ENCODE measurements at regions not wholly inside any gene's neighbourhood (a gene's known extent, or its start where the extent isn't known, plus 50 kb on each side); places are given as distances from the start of the nearest gene placed in this dataset.

GRCh38 chrX:85499400-85499799, 119.9 kb upstream of the POF1B start:
- no peaks in the 10 kb centered on the region for H3K9me2 ChIP-seq (ENCODE audit: insufficient read depth)
- ATAC-seq (no peak), DNase-seq (ENCODE audit: low read depth, low spot score) (no peak)
- H3K27me3 ChIP-seq (ENCODE audit: insufficient read depth, low read length): no peaks in the 10 kb centered on the region
- intact Hi-C loops (cut with micrococcal nuclease): no loop called here
- no peak overlapping the region for H3K4me3 ChIP-seq (replicated peaks in 1 of 2; ENCODE audit: low read depth in 1 of 2, low read length in 2 of 2)
- H2AFZ ChIP-seq (ENCODE audit: low read depth, low read length, poor library complexity, severe bottlenecking): no peak overlapping the region
- ChIA-PET POLR2A (no interaction called here), RAD21 (ENCODE audit: low non-redundant PET in 1 of 2, low total read pairs in 2 of 2, uncharacterized antibody in 2 of 2, unreplicated experiment in 2 of 2) (no interaction called here), CTCF (no interaction called here)
- no peaks in the 10 kb centered on the region for H3K4me1 ChIP-seq (ENCODE audit: control insufficient read depth in 1 of 2, insufficient read depth in 2 of 2, low read length in 2 of 2)
- TF ChIP-seq CEBPB (IDR thresholded peaks at IDR 0.05; ENCODE audit: low read depth) (no peak), EGR1 (IDR thresholded peaks at IDR 0.05; ENCODE audit: low read depth) (no peak), ATF3 (IDR thresholded peaks at IDR 0.05) (no peak), POLR2AphosphoS5 (IDR thresholded peaks at IDR 0.05; ENCODE audit: low read depth, low read length) (no peak), SIN3A (IDR thresholded peaks at IDR 0.05; ENCODE audit: low read depth) (no peak), ZNF274 (IDR thresholded peaks at IDR 0.05; ENCODE audit: low read depth, low read length) (no peak), REST (IDR thresholded peaks at IDR 0.05; ENCODE audit: low read depth) (no peak), JUND (IDR thresholded peaks at IDR 0.05) (no peak), TCF7L2 (IDR thresholded peaks at IDR 0.05; ENCODE audit: borderline replicate concordance, extremely low read depth, insufficient read depth, insufficient read length) (no peak), CBX3 (IDR thresholded peaks at IDR 0.05; ENCODE audit: low read depth) (no peak), EZH2 (IDR thresholded peaks at IDR 0.05) (no peak), POLR2A (IDR thresholded peaks at IDR 0.05; ENCODE audit: borderline replicate concordance, extremely low read depth, insufficient read depth, insufficient read length) (no peak), MAX (IDR thresholded peaks at IDR 0.05) (no peak)
- H3K36me3 ChIP-seq (ENCODE audit: control insufficient read depth in 1 of 2, insufficient read depth in 2 of 2, low read length in 2 of 2): no peaks in the 10 kb centered on the region
- H4K20me1 ChIP-seq (ENCODE audit: insufficient read depth): no peaks in the 10 kb centered on the region
- H3K9me3 ChIP-seq (ENCODE audit: control insufficient read depth in 1 of 2, insufficient read depth in 1 of 2, low read depth in 1 of 2, low read length in 2 of 2): no peaks in the 10 kb centered on the region
- H3K4me2 ChIP-seq (ENCODE audit: low read length): no peak overlapping the region
- BruUV-seq (replicated peaks): no TSS peak
- no peak overlapping the region for H3K9ac ChIP-seq (ENCODE audit: low read length)
- no peak overlapping the region for H3K27ac ChIP-seq (ENCODE audit: low read depth, low read length)
- H3K79me2 ChIP-seq (ENCODE audit: insufficient read depth, low read length): no peaks in the 10 kb centered on the region
